ENCODE measurements at regions not wholly inside any gene's neighbourhood (a gene's known extent, or its start where the extent isn't known, plus 50 kb on each side); places are given as distances from the start of the nearest gene placed in this dataset.

GRCh38 chr3:146921693-146922092 is 316.5 kb upstream of the PLSCR5 start:
- DNase-seq (no peak), ATAC-seq (ENCODE audit: low FRiP score in 2 of 2) (no peak)
- no peaks in the 10 kb centered on the region for H3K27me3 ChIP-seq
- H3K27ac ChIP-seq = no peak overlapping the region
- no peaks in the 10 kb centered on the region for H3K4me1 ChIP-seq
- no peaks in the 10 kb centered on the region for H3K9me3 ChIP-seq
- TF ChIP-seq POLR2AphosphoS5 (IDR thresholded peaks at IDR 0.05) (no peak), CTCF (IDR thresholded peaks at IDR 0.05) (no peak), POLR2A (IDR thresholded peaks at IDR 0.05) (no peak), EP300 (IDR thresholded peaks at IDR 0.05) (no peak)
- 89 to 93% methylated on average over 8 of the region's 8 CpGs for WGBS, 2 donors
- no peak overlapping the region for H3K4me3 ChIP-seq
- H3K36me3 ChIP-seq = no peaks in the 10 kb centered on the region

- Histone ChIP-seq H3K27ac (no peak overlapping the region), H3K4me3 (no peak overlapping the region), H3K4me1 (no peaks in the 10 kb centered on the region), H3K36me3 (no peaks in the 10 kb centered on the region), H3K9me3 (no peaks in the 10 kb centered on the region), H3K27me3 (no peaks in the 10 kb centered on the region)
- TF ChIP-seq EP300 (IDR thresholded peaks at IDR 0.05) (no peak), POLR2A (IDR thresholded peaks at IDR 0.05) (no peak), POLR2AphosphoS5 (IDR thresholded peaks at IDR 0.05) (no peak), CTCF (IDR thresholded peaks at IDR 0.05) (no peak)
- WGBS, 2 donors = 75 to 76% methylated on average over 2 of the region's 2 CpGs
- ATAC-seq (ENCODE audit: low FRiP score in 2 of 2) (no peak), DNase-seq (no peak)
These were observed 309.3 kb upstream of the PLSCR5 start for GRCh38 chr3:146914409-146914808.

GRCh38 chr3:146912241-146913015 is 307.3 kb upstream of the PLSCR5 start:
- ATAC-seq (ENCODE audit: low FRiP score in 2 of 2) = no peak
- no peaks in the 10 kb centered on the region for H3K36me3 ChIP-seq
- TF ChIP-seq EP300 (IDR thresholded peaks at IDR 0.05) (no peak), POLR2AphosphoS5 (IDR thresholded peaks at IDR 0.05) (no peak), POLR2A (IDR thresholded peaks at IDR 0.05) (no peak), CTCF (IDR thresholded peaks at IDR 0.05) (no peak)
- H3K27ac ChIP-seq = no peak overlapping the region
- H3K27me3 ChIP-seq = no peaks in the 10 kb centered on the region
- H3K4me1 ChIP-seq = no peaks in the 10 kb centered on the region
- H3K4me3 ChIP-seq = no peak overlapping the region
- DNase-seq = no peak
- 32 to 42% methylated on average over 8 of the region's 8 CpGs for WGBS, 2 donors
- no peaks in the 10 kb centered on the region for H3K9me3 ChIP-seq

GRCh38 chr3:146903927-146904326 is 298.8 kb upstream of the PLSCR5 start:
- H3K36me3 ChIP-seq = no peaks in the 10 kb centered on the region
- ATAC-seq (ENCODE audit: low FRiP score in 2 of 2) (no peak), DNase-seq (no peak)
- H3K27ac ChIP-seq = no peak overlapping the region
- H3K4me3 ChIP-seq = no peak overlapping the region
- no peaks in the 10 kb centered on the region for H3K9me3 ChIP-seq
- 77 to 80% methylated on average over 3 of the region's 3 CpGs for WGBS, 2 donors
- TF ChIP-seq EP300 (IDR thresholded peaks at IDR 0.05) (no peak), CTCF (IDR thresholded peaks at IDR 0.05) (no peak)
- no peaks in the 10 kb centered on the region for H3K4me1 ChIP-seq
- no peaks in the 10 kb centered on the region for H3K27me3 ChIP-seq

- Histone ChIP-seq H3K36me3 (no peaks in the 10 kb centered on the region), H3K4me1 (no peaks in the 10 kb centered on the region), H3K4me3 (no peak overlapping the region), H3K27me3 (no peaks in the 10 kb centered on the region), H3K9me3 (no peaks in the 10 kb centered on the region), H3K27ac (no peak overlapping the region)
- DNase-seq (no peak), ATAC-seq (ENCODE audit: low FRiP score in 2 of 2) (no peak)
- TF ChIP-seq CTCF (IDR thresholded peaks at IDR 0.05) (no peak), POLR2AphosphoS5 (IDR thresholded peaks at IDR 0.05) (no peak), EP300 (IDR thresholded peaks at IDR 0.05) (no peak), POLR2A (IDR thresholded peaks at IDR 0.05) (no peak)
- 66 to 76% methylated on average over 3 of the region's 3 CpGs for WGBS, 2 donors
These were observed 294.0 kb upstream of the PLSCR5 start for GRCh38 chr3:146899171-146899570.
